NOMO-1 treated with dmso at 0.1 percent for 144 hours (cell line): ENCODE measurements at regions not wholly inside any gene's neighbourhood (a gene's known extent, or its start where the extent isn't known, plus 50 kb on each side); places are given as distances from the start of the nearest gene placed in this dataset.

ENCODE experiments used
- DNase-seq: peaks from one replicate; lab custom pipeline; 2025; ENCODE audit not compliant: unreplicated experiment; lab: John Stamatoyannopoulos, UW

GRCh38 chr5:120388016-120388781, 75.9 kb upstream of the PRR16 start:
- DNase-seq = peak; percentile 79

- no peak for DNase-seq
Measured at GRCh38 chr5:120394259-120394658, 69.8 kb upstream of the PRR16 start.

GRCh38 chr5:120396186-120396585, 67.9 kb upstream of the PRR16 start:
- DNase-seq = no peak

DNA sequence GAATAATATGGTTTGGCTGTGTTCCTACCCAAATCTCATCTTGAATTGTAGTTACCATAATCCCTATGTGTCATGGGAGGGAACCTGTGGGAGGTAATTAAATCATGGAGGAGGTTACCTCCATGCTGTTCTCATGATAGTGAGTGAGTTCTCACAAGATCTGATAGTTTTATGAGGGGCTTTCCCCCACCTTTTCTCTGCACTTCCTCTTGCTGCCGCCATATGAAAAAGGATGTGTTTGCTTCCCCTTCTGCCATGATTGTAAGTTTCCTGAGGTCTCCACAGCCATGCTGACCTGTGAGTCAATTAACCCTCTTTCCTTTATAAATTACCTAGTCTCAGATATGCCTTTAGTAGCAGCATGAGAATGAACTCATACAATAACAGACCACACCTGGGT, 63.7 kb upstream of the PRR16 start:
- no peak for DNase-seq

DNA sequence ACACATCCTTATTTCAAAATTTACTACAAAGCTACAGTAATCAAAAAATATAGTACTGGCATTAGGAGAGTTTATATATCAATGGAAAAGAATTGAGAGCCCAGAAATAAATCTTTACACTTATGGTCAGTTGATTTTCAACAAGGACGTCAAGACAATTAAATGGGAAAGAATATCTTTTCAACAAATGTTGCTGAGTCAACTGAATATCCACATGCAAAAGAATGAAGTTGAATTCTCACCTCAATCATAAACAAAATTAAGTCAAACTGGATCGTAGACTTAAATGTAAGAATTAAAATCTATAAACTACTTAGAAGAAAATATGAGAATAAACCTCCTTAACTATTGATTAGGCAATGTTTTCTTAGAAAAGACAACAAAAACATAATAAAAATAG, 61.5 kb upstream of the PRR16 start:
- no peak for DNase-seq

GRCh38 chr5:120405286-120405864, 58.7 kb upstream of the PRR16 start:
- DNase-seq = peak; percentile 70

DNA sequence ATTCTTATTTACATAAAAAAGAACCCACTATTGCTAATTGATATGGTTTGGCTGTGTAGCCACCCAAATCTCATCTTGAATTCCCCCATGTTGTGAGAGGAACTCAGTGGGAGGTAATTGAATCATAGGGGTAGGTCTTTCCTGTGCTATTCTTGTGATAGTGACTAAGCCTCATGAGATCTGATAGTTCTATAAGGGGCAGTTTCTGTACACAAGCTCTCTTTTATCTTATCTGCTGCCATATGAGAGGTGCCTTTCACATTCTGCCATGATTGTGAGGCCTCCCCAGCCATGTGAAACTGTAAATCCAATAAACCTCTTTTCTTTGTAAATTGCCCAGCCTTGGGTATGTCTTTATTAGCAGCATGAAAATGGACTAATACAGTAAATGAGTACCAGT, 58.2 kb upstream of the PRR16 start:
- no peak for DNase-seq

- no peak for DNase-seq
Measured at GRCh38 chr5:120413686-120414085, 50.4 kb upstream of the PRR16 start.
